ENCODE measurements at regions not wholly inside any gene's neighbourhood (a gene's known extent, or its start where the extent isn't known, plus 50 kb on each side); places are given as distances from the start of the nearest gene placed in this dataset.
A peak's percentile ranks its signal among the peaks of the same experiment; 100 is the strongest.

- no peak for DNase-seq
Measured at GRCh38 chr3:44058022-44058867, 183.4 kb upstream of the TOPAZ1 start.

GRCh38 chr3:44058868-44059203, 182.8 kb upstream of the TOPAZ1 start:
- no peak for DNase-seq

DNA sequence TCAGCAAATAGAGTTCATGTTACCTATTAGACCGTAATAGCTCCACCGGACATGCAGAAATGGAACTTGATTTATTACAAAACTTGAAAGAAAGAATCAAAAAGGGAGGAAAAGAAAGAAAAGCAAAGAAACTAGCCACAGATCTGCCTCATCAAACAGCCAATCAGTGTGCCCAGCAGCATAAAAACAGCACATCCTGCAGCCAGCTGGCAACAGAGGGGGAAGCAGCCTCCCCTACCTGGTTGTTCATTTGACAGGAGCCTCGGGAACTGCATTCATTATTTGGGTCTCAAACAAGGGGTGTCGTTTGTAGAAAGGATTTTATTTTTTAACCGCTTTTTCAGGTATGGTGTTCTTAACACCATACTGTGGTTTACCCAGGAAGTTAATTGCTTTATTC, 181.5 kb upstream of the TOPAZ1 start:
- DNase-seq, result no peak

GRCh38 chr3:44061268-44061667, 180.4 kb upstream of the TOPAZ1 start:
- DNase-seq, result no peak

- DNase-seq, result no peak
Measured at GRCh38 chr3:44061961-44062360, 179.7 kb upstream of the TOPAZ1 start.

DNA sequence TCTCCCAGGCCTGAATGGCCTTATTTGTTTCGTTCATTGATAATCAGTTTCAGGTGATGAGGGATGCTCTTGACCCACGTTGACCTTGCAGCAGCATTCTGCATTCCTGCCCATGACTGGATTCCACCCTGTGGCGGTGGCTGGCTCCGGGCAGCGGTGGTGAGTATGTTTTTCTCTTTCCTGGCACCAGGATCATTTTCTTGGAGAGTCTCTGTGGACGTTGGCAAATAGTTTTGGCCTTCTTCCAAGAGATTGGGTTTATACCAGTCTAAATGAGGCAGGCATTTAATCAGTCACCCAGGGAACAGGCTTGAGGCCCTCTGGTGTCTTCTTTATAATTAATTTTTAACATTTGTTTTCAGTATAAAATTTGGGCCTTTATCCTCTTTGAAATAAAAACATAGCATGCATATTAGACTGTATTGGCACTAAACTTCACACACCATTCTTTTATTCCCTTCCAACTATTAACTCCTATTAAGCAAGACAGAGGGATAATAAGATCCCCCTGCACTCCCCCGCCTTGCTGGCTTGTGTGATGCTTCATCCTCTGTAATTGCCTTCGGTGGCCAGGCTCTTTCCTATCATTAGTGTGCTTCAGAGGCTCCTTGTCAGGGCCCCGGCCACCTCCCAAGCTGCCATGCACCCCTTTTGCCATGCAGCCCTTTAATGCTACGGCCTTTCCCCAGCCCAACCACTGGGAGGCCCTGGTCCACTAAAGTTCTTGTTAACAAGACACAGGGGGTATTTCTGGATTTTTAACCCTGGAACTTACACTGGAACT, 176.2 kb upstream of the TOPAZ1 start:
- DNase-seq, result no peak

DNA sequence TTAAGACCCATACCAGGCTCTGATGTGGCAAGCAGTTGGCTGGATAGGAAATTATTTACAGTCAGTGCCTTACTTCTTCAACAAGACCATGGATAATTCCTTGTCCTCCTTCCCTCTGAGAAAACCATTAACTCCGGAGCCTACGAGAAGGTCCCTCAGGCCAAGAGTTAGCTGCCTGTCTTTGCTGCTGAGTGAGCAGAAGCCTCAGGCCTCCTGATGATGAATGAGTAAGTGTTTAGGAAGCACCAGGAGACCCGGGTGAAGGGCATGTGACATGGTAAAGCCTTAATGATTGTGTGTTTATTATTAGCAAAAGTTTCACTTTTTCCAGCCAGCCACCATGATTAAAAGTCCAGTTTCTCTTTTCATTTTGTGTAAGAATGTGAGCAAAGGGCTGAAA, 174.9 kb upstream of the TOPAZ1 start:
- DNase-seq, result no peak

DNA sequence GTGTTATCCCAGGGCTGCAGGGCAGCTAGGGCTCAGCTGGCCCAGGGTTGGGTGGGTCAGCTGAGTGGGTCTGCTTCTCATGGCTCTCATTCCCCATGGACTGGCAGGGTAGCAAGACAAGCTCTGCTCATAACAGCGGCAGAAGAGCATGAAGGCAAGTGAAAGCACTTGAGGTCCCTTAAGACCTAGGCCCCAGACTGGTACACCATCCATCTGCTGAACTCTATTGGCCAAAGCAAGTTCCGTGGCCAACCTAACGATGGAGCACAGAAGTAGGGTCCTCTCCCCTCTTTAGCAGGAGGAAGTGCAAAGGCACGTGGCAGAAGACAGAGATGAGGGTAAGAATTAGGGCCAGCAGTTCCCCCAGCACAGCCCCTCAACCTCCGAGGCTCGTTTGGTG, 174.3 kb upstream of the TOPAZ1 start:
- no peak for DNase-seq

DNA sequence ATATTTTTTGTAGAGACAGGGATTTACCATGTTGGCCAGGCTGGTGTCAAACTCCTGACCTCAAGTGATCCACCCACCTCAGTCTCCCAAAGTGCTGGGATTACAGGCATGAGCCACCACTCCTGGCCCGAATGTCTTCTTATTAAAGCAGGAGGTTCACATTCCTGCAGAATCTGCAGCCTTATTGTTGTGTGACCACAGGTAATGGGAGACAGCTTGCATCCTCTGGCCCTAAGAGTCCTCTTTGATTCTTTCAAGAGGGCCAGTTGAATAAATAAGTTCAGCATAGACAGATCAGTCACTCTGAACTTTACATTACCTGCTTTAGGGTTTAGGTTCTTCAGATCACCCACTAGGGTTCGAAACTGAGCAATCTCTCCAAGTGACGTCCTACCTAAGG, 172.9 kb upstream of the TOPAZ1 start:
- no peak for DNase-seq

DNA sequence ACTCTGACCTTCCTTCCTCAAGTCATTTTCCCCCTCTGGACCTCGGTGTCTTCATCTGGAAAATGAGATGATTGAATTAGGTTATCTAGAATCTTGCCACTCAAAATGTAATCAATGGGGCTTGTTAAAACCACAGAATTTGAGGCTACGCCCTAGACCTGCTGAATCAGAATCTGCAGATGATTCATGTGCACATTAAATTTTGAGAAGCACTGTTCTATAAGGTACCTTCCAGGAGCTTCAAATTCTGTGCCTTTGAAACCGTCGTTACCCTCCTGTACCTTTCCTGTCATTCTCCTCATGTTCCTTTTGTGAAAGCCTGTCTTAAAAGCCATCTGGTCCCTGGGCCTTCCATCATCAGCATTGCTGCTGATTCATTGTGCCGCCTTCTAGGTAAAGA, 172.4 kb upstream of the TOPAZ1 start:
- no peak for DNase-seq

GRCh38 chr3:44070841-44071546, 170.7 kb upstream of the TOPAZ1 start:
- no peak for DNase-seq

GRCh38 chr3:44072601-44073540, 168.8 kb upstream of the TOPAZ1 start:
- no peak for DNase-seq

GRCh38 chr3:44074181-44074580, 167.5 kb upstream of the TOPAZ1 start:
- no peak for DNase-seq

- no peak for DNase-seq
Measured at GRCh38 chr3:44076221-44076829, 165.4 kb upstream of the TOPAZ1 start.

DNA sequence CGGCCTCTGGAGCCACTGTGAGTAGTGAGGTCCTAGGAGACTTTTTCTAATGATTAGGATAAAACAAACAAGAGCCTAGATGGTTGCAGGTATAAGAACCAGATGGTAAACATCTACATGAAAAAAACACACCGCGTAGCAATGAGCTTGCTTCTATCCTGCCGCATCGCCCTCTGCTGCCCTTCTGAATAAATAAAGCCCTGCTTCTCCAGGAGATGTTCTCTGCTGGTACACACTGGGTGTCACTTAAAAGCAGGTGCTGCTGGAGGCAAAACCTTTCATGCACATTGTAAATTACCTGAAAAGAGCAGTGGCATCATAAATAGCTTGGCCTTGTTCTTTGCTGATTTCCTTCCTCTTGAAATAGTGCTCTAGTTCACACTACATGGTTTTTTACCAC, 164.4 kb upstream of the TOPAZ1 start:
- DNase-seq, result peak; percentile 20

GRCh38 chr3:44078863-44079262, 162.8 kb upstream of the TOPAZ1 start:
- no peak for DNase-seq

DNA sequence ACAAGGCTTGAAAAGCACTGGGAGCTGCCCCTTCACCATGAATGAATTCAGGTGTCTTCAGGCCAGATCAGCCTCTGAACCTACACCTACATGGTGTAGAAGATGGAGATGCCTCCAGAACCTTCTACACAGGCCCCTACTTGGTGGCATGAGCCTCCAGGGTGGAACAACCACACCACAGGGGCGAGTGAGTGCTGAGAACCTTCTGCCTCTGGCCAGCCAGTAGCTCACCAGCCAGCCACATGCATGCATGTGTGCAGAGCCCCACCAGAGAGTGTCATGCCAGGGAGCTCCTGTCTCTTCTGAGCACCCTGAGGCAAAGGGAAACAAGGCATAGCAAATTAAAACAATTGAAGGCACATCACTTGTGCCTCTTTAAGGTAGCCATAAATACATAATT, 161.8 kb upstream of the TOPAZ1 start:
- DNase-seq, result no peak

DNA sequence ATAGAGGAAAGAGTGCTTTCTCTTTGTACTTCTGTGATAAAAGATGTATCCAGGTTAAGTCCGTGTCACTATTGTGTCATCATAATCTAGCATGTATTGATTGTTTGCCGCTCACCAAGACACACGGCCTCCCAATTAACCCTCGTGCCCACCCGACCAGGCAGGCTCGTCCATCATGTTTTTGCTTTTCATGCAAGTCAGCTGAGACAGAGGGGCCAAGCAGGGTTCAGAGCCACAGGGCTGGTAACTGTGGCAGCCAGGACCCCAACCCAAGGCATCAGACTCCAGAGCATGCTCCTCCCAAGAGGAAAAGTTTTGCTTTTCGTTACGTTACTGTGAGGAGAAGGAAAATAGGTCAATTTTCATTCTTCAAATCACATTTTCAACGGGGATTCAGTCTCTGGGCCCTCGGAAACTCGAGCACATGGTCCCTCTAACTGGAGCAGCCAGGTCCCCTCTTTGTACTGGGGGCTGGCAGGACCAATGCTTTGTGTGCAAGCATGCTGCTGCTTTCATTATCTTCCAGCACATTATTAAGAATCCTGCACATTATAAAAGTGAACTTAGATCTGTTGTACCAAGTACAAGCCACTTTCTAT, 161.1 kb upstream of the TOPAZ1 start:
- DNase-seq, result no peak

GRCh38 chr3:44090036-44090435, 151.7 kb upstream of the TOPAZ1 start:
- no peak for DNase-seq

DNA sequence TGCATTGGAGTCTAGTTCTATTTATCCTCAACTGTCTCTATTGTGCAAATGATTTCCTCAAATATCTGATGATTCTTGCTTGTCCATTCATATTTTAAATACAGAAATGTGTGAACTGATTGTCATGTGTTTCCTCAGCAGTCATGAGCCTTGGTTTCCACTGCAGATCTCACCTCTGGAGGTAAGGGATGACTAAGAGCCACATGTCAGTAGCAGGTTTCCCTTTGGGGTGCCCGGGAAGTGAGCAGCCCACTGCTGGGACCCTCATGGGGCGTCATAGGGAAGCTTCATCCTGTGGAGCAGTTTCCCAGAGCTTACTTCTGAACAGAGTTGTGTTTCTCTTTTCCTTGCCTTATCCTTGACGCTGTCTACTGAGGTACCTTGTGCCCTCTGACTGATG, 149.2 kb upstream of the TOPAZ1 start:
- no peak for DNase-seq

GRCh38 chr3:44093531-44093930, 148.2 kb upstream of the TOPAZ1 start:
- DNase-seq, result no peak
